HepG2 (cell line): ENCODE measurements at regions not wholly inside any gene's neighbourhood (a gene's known extent, or its start where the extent isn't known, plus 50 kb on each side); places are given as distances from the start of the nearest gene placed in this dataset.

Experiments
- FOXA1 ChIP-seq, 2 experiments: fragments of 450-650 bp in 1 of 2; sonication (generic) in 1 of 2; formaldehyde crosslinking in 1 of 2; IDR thresholded peaks; 2 replicates each; pipeline versions ENCODE4 v1.4.0 to v1.6.1; 2016 to 2020; ENCODE audit warnings: missing genetic modification reagents in 1 of 2
- FOXO1 ChIP-seq: sonication (generic); formaldehyde crosslinking; IDR thresholded peaks from 2 replicates; pipeline ENCODE4 v1.4.0; 2020; ENCODE audit warnings: missing genetic modification reagents
- HMG20B ChIP-seq: conservative IDR thresholded peaks from 2 replicates; pipeline ENCODE4 v1.6.1; 2016; ENCODE audit warnings: missing genetic modification reagents, missing compliant biosample characterization
- JDP2 ChIP-seq: sonication (generic); formaldehyde crosslinking; IDR thresholded peaks from 2 replicates; pipeline ENCODE4 v1.8.1; 2022; ENCODE audit warnings: missing genetic modification reagents, borderline replicate concordance
- KAT2B ChIP-seq: fragments of 150-350 bp; IDR thresholded peaks from 2 replicates; pipeline ENCODE4 v1.6.1; 2014; ENCODE audit warnings: low read depth, low read length, borderline replicate concordance
- MIER2 ChIP-seq: IDR thresholded peaks from 2 replicates; pipeline ENCODE4 v1.6.1; 2016; ENCODE audit warnings: missing biosample characterization, missing genetic modification reagents
- PHF21A ChIP-seq: sonication (generic); formaldehyde crosslinking; IDR thresholded peaks from 2 replicates; pipeline ENCODE4 v1.5.0; 2020; ENCODE audit warnings: mild to moderate bottlenecking, missing genetic modification reagents
- SNAI1 ChIP-seq: sonication (generic); formaldehyde crosslinking; IDR thresholded peaks from 2 replicates; pipeline ENCODE4 v1.5.0; 2020; ENCODE audit warnings: mild to moderate bottlenecking, missing genetic modification reagents, borderline replicate concordance
- SYNCRIP ChIP-seq: fragments of 200-400 bp; formaldehyde crosslinking; IDR thresholded peaks from 2 replicates; pipeline ENCODE4 v1.6.1; 2018; ENCODE audit warnings: mild to moderate bottlenecking, low read depth, low read length; ENCODE audit not compliant: insufficient read depth
- ZNF292 ChIP-seq: sonication (generic); formaldehyde crosslinking; IDR thresholded peaks from 2 replicates; pipeline ENCODE4 v1.8.1; 2022; ENCODE audit warnings: mild to moderate bottlenecking, low read depth, missing genetic modification reagents, borderline replicate concordance
- ZNF44 ChIP-seq: sonication (generic); formaldehyde crosslinking; IDR thresholded peaks from 2 replicates; pipeline ENCODE4 v1.5.1; 2020; ENCODE audit warnings: mild to moderate bottlenecking, missing genetic modification reagents
- ZNF629 ChIP-seq: sonication (generic); formaldehyde crosslinking; conservative IDR thresholded peaks from 2 replicates; pipeline ENCODE4 v1.5.0; 2020; ENCODE audit warnings: missing genetic modification reagents
- TF ChIP-seq, protein P1 (sequence below): IDR thresholded peaks from 2 replicates; pipeline ENCODE4 v1.6.1; 2016; ENCODE audit warnings: missing genetic modification reagents, missing compliant biosample characterization
- TF ChIP-seq, protein P2 (sequence below): sonication (generic); formaldehyde crosslinking; conservative IDR thresholded peaks from 2 replicates; pipeline ENCODE4 v1.4.0; 2020; ENCODE audit warnings: mild to moderate bottlenecking, missing genetic modification reagents, moderate library complexity
- TF ChIP-seq, protein P3 (sequence below): sonication (generic); formaldehyde crosslinking; IDR thresholded peaks from 2 replicates; pipeline ENCODE4 v1.4.0; 2020; ENCODE audit warnings: missing genetic modification reagents, borderline replicate concordance
- TF ChIP-seq, protein P4 (sequence below): sonication (generic); formaldehyde crosslinking; IDR thresholded peaks from 2 replicates; pipeline ENCODE4 v1.5.1; 2020; ENCODE audit warnings: mild to moderate bottlenecking, missing genetic modification reagents, moderate library complexity
- TF ChIP-seq, protein P5 (sequence below): sonication (generic); formaldehyde crosslinking; IDR thresholded peaks from 2 replicates; pipeline ENCODE4 v1.4.0; 2020; ENCODE audit warnings: missing genetic modification reagents, mild to moderate bottlenecking, borderline replicate concordance

DNA sequence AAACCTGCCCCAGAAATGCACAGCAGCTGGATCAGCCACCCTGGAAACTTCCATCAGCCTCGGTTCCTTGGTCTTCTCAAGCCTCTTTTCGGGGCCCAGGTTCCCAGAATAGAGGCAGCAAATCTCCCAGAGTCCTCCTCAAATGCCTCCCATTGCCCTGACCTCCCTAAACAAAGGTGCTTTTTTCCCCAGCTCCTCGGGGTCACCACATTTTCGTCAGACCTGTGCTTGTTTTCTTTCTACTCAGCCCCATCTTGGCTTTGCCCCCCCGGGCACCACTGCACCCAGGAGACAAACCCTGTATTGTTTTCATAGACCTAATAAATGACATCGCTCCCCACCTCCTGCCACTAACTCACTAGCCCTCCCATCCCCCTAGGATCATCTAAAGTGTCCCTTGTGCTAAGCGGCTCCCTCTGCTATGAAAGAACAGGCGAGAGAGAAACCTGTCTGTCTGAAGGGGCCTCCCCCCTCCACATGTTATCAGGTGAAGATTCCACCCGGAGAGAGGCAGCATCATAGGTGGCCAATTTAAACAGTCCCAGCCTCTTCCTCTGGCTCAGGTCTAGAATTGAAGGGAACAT, 451.1 kb downstream of the SOX9 start (continued):
- TF ChIP-seq ZNF629 (CRISPR knock-in tag) (peak; percentile 60), SYNCRIP (no peak), JDP2 (CRISPR knock-in tag) (no peak), MIER2 (CRISPR knock-in tag) (peak; percentile 53; the same call in 1 of the 2 replicates), ZNF292 (CRISPR knock-in tag) (peak; percentile 73; the same call in 1 of the 2 replicates), ZNF44 (CRISPR knock-in tag) (peak; percentile 31; the same call in 1 of the 2 replicates), FOXA1 (IDR thresholded peaks at IDR 0.05) (no peak), FOXA1 (CRISPR knock-in tag; IDR thresholded peaks at IDR 0.05) (peak; percentile 44), HMG20B (CRISPR knock-in tag) (peak; percentile 70; the same call in 1 of the 2 replicates), SNAI1 (no peak), PHF21A (CRISPR knock-in tag) (peak; percentile 88), FOXO1 (CRISPR knock-in tag) (peak; percentile 82), KAT2B (no peak)
- TF ChIP-seq, protein P1, sequence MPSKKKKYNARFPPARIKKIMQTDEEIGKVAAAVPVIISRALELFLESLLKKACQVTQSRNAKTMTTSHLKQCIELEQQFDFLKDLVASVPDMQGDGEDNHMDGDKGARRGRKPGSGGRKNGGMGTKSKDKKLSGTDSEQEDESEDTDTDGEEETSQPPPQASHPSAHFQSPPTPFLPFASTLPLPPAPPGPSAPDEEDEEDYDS (CRISPR knock-in tag): peak; percentile 51; the same call in 1 of the 2 replicates
- TF ChIP-seq, protein P2, sequence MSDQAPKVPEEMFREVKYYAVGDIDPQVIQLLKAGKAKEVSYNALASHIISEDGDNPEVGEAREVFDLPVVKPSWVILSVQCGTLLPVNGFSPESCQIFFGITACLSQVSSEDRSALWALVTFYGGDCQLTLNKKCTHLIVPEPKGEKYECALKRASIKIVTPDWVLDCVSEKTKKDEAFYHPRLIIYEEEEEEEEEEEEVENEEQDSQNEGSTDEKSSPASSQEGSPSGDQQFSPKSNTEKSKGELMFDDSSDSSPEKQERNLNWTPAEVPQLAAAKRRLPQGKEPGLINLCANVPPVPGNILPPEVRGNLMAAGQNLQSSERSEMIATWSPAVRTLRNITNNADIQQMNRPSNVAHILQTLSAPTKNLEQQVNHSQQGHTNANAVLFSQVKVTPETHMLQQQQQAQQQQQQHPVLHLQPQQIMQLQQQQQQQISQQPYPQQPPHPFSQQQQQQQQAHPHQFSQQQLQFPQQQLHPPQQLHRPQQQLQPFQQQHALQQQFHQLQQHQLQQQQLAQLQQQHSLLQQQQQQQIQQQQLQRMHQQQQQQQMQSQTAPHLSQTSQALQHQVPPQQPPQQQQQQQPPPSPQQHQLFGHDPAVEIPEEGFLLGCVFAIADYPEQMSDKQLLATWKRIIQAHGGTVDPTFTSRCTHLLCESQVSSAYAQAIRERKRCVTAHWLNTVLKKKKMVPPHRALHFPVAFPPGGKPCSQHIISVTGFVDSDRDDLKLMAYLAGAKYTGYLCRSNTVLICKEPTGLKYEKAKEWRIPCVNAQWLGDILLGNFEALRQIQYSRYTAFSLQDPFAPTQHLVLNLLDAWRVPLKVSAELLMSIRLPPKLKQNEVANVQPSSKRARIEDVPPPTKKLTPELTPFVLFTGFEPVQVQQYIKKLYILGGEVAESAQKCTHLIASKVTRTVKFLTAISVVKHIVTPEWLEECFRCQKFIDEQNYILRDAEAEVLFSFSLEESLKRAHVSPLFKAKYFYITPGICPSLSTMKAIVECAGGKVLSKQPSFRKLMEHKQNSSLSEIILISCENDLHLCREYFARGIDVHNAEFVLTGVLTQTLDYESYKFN (CRISPR knock-in tag): peak; percentile 75
- TF ChIP-seq, protein P3, sequence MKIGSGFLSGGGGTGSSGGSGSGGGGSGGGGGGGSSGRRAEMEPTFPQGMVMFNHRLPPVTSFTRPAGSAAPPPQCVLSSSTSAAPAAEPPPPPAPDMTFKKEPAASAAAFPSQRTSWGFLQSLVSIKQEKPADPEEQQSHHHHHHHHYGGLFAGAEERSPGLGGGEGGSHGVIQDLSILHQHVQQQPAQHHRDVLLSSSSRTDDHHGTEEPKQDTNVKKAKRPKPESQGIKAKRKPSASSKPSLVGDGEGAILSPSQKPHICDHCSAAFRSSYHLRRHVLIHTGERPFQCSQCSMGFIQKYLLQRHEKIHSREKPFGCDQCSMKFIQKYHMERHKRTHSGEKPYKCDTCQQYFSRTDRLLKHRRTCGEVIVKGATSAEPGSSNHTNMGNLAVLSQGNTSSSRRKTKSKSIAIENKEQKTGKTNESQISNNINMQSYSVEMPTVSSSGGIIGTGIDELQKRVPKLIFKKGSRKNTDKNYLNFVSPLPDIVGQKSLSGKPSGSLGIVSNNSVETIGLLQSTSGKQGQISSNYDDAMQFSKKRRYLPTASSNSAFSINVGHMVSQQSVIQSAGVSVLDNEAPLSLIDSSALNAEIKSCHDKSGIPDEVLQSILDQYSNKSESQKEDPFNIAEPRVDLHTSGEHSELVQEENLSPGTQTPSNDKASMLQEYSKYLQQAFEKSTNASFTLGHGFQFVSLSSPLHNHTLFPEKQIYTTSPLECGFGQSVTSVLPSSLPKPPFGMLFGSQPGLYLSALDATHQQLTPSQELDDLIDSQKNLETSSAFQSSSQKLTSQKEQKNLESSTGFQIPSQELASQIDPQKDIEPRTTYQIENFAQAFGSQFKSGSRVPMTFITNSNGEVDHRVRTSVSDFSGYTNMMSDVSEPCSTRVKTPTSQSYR (CRISPR knock-in tag): peak; percentile 96
- TF ChIP-seq, protein P4, sequence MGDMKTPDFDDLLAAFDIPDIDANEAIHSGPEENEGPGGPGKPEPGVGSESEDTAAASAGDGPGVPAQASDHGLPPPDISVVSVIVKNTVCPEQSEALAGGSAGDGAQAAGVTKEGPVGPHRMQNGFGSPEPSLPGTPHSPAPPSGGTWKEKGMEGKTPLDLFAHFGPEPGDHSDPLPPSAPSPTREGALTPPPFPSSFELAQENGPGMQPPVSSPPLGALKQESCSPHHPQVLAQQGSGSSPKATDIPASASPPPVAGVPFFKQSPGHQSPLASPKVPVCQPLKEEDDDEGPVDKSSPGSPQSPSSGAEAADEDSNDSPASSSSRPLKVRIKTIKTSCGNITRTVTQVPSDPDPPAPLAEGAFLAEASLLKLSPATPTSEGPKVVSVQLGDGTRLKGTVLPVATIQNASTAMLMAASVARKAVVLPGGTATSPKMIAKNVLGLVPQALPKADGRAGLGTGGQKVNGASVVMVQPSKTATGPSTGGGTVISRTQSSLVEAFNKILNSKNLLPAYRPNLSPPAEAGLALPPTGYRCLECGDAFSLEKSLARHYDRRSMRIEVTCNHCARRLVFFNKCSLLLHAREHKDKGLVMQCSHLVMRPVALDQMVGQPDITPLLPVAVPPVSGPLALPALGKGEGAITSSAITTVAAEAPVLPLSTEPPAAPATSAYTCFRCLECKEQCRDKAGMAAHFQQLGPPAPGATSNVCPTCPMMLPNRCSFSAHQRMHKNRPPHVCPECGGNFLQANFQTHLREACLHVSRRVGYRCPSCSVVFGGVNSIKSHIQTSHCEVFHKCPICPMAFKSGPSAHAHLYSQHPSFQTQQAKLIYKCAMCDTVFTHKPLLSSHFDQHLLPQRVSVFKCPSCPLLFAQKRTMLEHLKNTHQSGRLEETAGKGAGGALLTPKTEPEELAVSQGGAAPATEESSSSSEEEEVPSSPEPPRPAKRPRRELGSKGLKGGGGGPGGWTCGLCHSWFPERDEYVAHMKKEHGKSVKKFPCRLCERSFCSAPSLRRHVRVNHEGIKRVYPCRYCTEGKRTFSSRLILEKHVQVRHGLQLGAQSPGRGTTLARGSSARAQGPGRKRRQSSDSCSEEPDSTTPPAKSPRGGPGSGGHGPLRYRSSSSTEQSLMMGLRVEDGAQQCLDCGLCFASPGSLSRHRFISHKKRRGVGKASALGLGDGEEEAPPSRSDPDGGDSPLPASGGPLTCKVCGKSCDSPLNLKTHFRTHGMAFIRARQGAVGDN (CRISPR knock-in tag): peak; percentile 53
- TF ChIP-seq, protein P5, sequence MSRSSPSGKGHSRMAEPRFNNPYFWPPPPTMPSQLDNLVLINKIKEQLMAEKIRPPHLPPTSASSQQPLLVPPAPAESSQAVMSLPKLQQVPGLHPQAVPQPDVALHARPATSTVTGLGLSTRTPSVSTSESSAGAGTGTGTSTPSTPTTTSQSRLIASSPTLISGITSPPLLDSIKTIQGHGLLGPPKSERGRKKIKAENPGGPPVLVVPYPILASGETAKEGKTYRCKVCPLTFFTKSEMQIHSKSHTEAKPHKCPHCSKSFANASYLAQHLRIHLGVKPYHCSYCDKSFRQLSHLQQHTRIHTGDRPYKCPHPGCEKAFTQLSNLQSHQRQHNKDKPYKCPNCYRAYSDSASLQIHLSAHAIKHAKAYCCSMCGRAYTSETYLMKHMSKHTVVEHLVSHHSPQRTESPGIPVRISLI (CRISPR knock-in tag): 0 out of 2 replicates have a peak, but pooled peaks have one; percentile 27
